GM18498 (cell line): ENCODE measurements at regions not wholly inside any gene's neighbourhood (a gene's known extent, or its start where the extent isn't known, plus 50 kb on each side); places are given as distances from the start of the nearest gene placed in this dataset.
"Not testable (repeated sequence)": the region's sequence is repeated elsewhere in the genome, so short reads cannot be mapped to it uniquely, and the experiment has no call there.

ENCODE experiments used
- ATAC-seq: cut with Tn5 transposase; IDR thresholded peaks from one replicate; pipeline ENCODE4 v1.9.1; 2021; ENCODE audit warnings: mild to moderate bottlenecking, moderate library complexity; ENCODE audit not compliant: unreplicated experiment

DNA sequence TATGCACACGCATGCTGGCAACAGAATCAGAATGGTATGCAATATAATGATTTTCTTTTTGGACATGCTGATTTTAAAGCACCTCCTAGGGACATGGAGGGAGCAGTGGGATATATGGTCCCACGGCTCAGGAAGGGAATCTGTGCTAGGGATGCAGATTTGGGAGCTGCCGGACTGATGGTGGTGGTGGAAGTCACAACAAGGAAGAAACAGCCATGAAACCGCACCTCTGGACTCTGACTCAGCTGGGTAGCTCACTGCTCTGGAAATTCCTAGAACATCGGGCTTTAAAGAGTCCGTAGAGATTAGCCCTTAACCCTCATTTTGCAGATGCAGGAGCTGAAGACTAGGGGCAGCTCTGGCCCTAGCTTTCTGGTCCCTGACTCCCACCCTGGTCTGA is 364.3 kb upstream of the KLHL29 start:
- ATAC-seq: no peak

DNA sequence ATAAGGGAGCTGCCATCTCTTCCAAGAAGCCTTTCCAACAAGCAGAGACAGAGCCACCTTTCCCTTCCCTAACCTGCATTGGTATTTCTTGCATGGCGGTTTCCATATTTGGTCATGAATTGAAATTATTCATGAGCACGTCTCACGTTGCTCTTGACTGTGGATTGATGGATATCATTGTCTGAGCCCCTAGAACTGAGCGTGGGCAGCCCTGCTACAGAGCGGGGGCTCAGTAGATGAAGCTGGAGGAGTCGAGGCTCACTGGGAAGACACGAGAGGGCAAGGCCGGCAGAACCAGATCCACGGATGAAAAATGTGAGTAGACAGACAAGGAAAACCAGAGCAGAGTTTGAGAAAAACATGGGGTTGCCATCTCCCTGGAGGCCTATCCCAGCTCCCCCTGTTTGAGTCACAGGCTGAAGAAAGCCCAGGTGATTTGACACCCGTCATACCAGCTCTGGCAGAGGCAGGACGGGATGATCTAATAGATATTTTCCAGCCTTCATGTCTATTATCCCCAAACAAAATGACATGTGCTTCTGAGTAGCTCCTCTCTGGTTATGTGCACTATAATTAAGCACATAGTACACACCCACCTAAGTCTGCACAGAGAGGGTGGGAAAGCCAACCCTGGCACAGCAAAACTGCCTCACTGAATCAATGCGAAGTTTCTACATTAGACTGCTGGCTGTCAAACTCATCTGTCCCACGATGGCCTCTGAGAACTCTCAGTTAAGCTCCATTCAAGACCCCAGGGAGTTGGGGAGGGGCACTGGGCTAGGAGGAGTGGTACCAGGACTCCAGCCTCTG is 363.5 kb upstream of the KLHL29 start:
- ATAC-seq: no peak

DNA sequence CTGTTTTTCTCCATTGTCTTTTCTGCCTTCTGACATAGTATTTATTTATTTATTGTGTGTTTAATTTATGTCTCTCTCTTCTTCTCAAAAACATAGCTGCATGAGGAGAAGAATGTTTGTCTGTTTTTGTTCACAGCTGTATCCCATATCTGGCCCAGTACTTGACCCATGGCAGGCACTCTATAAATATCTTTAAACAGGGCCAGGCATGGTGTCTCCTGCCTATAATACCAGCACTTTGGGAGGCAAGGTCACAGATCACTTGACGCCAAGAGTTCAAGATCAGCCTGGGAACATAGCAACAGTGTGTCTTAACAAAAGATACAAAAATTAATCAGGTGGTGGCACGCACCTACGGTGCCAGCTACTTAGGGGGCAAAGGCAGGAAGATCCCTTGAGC is 361.3 kb upstream of the KLHL29 start:
- no peak for ATAC-seq

DNA sequence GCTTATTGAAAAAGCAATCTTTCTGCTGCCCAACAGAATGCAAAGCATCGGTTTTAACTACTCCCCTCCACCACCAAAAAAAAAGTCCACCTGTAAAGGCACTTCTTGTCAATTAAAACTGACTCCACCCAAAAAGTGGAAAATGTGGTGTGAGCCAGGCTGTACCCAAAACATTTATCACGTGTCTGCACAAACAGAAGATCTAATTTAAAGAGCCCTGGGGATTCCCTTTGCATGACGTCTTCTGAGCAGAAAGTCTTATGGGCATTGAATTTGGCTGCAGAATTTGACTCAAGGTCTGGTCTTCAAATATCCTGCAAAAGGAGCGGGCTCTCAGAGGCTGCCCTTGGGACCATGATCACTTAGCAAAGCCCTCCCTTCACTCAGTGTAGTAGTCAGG is 358.3 kb upstream of the KLHL29 start:
- no peak for ATAC-seq

DNA sequence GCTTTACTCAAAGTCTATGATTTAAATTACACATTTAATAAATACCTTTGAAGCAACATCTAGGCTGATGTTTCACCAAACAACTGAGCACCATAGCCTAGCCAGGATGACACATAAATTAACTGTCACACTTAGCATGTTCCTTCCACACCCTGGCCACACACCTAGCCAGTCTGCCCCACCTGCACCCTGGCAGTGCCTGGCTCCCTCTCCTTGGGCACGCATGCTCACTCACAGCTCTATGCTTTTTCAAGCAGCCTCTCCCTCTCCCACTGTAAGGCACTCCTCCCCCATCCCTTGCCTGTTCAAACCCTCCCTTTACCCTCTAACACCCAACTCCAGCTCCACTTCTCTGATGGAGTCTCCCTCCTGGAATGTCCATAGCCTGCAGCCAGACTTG is 357.6 kb upstream of the KLHL29 start:
- ATAC-seq: no peak

DNA sequence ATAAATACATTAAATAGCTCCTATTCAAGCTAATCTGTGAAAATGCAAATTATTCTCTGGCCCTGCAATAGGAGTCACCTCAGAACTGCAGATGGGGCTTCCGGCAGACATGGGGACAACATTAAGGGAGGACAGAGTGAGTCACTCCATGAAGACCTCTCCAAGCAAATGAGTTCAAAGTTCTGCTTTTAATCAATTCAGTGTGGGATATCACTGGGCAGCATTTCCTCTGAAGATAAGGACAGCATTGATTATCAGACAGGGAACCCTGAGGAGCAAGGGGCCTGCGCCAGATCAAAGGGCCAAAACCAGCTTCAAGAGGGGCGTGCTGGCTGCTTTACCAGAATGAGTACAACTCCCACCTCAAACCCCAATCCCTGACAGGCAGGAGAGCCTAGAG is 356.9 kb upstream of the KLHL29 start:
- no peak for ATAC-seq

DNA sequence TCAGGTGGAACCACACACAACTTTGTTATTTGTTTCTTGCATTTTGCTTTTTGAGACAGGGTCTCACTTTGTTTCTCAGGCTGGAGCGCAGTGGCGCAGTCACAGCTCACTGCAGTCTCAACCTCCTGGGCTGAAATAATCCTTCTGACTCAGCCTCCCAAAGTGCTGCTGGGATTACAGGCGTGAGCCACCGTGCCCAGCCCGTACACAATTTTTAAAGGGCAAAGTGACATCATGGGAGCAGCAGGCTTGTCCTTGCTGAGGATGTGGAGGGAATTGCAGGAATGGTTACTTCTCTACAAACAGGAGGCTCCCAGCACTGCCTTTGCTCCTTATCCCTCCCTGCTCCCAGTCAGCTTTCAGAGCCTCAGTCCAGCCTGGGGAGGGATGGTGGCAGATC is 355.9 kb upstream of the KLHL29 start:
- no peak for ATAC-seq

DNA sequence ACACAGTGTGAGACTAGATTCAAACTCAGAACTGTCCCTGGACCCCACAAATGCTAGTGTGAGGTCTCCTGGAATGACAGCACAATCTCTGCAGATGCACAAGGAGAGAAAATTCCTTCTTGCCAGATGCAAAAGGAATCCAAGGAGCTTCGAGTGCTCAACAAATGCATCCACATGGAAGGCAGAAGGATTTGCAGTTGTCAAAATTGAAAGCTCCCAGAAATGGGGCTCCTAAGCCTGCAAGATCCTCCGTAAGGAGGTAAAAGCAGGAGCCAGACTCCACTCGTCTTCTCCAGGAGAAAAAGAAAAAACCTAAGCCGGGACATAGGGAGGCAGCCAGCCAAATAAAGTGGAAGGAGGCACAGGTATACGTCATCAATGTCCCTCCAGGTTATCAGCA is 355.0 kb upstream of the KLHL29 start:
- ATAC-seq: no peak

DNA sequence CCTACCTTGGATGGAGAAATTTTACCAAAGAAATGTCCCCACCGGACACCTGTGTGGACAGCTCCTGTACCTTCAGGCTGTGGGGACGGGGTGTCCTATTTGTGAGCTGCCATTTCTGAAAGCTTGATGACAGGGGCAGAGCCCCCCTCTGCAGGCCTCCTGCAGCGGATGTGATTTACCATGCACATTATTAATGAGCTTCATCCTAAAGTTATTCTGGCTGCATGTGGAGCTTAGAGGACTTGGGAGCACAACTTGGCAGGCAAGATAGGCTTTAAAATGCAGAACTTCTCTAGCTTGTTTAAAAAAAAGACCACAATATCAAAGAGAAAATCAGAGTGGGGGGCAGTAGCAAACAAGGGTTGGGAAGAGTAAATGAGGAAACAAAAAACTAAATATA is 350.0 kb upstream of the KLHL29 start:
- ATAC-seq: no peak

DNA sequence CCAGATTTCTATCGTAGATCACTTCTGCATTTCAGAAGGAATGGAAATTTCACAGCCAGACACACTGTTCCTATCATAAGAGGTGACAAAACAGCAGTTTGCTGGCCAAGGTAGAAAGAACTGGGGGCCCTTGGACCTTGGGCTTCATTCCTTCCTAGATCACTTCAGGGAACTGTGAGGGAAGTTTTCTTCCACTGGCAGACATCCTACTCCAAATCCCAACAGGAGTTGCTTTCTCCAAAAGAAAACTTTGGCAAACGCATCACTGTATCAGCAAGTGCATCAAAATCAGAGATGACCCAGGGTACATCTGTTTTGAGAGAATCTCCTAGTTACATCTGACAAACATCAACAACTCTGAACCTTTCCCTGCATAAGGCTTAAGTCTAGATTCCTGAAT is 348.4 kb upstream of the KLHL29 start:
- ATAC-seq: no peak

DNA sequence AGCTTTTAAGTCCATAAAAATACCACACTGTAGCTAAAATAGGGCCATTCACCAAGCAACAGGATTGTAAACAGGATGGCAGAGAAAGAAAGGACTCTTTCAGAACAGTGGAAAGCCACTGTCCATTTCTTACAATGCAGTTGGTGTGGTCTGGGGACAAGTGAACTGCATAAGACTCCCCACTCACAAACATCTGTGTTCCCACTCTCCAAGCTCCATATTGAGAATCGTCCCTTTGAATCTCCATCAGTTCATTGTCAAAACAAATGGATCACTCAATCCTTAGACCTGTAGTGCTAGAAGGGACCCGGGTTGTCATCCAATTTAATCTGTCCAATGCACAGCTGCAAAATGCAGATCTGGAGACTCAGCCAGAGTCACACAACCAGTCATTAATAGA is 347.4 kb upstream of the KLHL29 start:
- ATAC-seq: no peak

DNA sequence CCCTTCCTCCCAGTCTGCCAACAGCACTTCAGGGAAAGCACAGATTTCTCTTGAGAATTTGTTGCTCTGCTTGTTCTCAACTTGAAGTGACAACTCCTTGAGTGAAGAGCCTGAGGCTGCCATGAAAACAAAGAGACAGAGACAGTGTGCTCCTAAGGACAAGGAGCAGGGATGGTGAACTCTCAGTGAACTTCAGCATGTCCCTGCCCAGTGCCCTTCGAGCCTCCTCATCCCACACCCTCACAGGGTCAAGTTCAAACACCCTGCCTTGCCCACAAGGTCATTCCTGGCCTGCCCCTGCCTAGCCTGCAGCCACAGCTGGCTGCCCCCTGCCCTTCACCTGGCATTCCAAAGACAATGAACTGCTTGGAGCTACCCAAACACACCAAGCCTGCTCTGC is 343.5 kb upstream of the KLHL29 start:
- ATAC-seq: no peak

DNA sequence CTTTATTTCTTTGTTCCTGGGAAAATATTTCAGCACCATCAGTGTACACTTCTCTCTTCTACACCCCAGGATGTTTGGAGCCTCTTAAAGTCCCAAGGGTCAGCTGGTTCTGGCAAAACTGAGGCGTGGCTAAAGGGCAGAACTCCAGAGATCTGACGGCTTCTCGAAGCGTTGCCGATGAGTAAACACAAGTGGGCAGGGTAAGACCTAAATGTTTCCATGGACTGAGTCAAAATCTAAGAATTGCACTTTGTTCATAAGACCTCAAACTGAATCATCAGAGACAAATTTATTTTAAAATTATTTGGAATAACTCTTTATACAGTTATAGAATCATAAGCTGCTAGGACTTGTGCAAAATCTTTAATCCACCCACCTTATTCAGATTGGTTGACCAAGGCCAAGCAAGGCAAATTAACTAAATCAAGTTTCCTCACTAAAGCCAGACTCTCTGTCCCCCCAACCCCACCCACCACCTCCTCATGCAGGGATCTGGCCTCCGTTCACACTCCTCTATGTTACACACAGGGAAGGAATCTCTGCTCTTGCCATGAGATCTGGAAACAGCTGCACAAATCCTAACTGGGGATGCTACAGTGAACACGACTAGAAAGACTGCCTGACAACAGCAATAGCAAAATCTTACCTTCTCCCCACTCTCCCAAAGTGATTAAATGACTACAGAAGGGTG is 342.6 kb upstream of the KLHL29 start:
- ATAC-seq: no peak

DNA sequence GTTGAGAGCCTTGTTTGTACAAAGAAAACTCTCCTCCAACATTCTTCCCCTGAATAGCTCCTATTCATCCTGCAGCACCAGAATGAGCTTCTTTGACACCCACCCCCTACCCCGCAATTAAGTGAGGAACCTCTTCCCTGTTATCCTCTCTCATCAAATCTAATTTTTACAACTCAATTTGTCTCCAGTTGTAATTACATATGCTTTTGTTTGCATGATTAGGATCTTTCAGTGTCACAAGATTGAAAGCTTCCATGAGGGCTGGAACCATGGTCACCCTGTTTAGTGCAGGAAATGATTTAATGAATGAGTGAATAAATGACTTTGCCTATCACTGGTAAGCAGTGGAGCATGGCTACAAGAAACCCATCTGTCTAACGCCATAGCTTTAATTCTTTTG is 334.6 kb upstream of the KLHL29 start:
- no peak for ATAC-seq

DNA sequence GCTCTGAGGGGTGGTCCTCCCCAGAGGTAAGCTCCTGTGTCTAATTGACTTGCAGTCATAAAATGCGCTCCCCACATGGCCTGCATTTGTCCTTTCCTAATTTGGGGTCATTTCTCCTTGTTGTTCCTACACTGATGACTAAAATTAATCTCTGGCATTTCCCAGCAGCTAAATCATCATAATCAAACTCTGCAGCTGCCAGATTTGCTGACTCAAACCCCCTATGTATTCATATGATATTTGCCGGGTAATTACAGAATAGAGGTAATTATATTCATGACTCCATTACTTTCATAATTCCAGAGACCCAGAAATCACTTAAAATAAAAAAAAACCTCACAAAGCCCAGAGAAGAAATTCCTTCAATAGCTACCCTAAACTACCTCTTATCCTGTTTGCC is 331.4 kb upstream of the KLHL29 start:
- no peak for ATAC-seq

DNA sequence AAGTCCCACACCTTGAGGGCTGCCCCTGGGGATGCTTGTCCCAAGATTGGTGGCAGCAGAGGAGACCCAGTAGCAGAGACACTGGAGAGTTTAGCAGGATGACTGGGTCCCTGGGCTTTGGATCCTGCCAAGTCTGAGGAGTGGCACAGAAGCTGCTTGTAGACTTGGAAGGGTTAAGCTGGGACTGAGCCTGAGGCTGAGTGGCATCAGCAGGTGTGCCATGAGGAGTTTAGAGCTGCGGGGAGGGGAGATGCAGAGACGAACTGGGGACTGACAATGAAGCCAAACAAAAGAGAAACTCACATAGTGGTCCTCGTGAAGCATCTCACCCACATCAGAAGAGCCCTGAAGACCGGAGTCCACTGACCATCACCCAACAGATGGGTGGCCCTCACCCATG is 329.7 kb upstream of the KLHL29 start:
- ATAC-seq: no peak

DNA sequence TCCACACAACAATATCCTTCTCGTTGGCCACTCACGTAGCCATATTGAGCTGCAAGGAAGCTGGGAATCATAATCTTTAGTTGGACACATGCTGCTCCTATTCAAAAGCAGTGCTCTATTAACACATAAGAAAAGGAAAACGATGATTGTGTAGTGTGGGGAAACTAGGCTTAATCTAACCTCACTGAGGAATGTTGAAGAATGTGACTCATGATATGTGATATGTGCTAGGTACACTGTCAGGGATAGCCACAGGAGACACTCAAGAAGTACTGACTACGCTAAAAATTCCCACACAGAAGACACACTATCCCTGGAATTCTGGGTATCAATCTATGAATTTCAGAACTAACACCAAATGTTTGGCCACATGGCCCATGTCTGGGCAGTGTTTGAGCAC is 328.1 kb upstream of the KLHL29 start:
- ATAC-seq: not testable (repeated sequence)

DNA sequence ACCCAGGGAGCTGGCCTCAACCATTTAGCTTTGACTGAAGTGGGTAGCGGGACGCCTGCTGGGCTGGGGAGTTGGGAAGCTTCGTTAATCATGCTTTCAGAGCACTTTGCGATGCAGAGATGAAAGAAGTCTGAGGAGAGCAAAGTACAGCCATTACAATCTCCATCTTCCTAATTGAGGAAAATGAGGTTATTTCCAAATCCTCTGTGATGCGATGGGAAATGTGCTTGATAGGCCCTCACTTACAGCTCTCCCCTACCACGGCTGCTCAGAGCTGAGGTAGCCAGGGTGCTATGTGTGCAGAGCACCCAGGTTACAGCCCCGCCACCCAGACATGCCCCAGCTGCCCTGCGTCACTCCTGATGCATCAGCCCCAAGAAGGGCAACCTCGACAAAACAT is 326.5 kb upstream of the KLHL29 start:
- no peak for ATAC-seq

DNA sequence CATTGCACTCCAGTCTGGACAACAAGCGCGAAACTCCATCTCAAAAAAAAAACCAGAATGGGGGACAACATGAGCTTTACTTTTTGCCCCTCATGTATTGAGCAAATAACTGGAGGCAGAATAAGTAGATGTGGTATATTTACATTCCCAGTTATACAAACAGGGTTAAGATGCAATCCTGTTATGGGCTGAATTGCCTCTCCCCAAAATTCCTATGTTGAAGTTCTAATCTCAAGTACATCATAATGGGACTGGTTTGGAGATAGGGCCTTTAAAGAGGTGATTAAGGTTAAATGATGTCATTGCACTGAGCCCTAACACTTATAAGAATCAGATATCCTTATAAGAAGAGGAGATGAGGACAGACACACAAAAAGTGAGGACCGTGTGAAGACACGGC is 319.8 kb upstream of the KLHL29 start:
- ATAC-seq: no peak

DNA sequence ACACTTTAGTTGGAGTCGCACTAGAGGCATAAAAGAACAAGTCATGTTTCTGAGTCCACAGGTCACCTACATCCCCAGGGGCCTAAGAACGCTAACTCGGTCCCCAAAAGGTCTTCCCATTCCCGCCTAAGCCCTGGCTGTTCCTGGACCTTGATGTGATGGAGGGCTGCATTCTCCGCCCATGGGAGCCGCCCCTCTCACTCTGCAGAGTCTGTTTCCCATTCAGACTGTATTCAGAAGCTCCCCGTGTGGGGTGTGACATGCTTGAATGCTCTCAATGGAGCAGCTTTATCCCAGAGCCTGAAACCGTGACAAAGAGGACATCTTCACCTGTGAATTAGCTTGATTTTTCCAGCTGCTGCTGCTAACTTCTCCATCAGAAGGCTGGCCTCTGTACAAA is 319.0 kb upstream of the KLHL29 start:
- no peak for ATAC-seq

DNA sequence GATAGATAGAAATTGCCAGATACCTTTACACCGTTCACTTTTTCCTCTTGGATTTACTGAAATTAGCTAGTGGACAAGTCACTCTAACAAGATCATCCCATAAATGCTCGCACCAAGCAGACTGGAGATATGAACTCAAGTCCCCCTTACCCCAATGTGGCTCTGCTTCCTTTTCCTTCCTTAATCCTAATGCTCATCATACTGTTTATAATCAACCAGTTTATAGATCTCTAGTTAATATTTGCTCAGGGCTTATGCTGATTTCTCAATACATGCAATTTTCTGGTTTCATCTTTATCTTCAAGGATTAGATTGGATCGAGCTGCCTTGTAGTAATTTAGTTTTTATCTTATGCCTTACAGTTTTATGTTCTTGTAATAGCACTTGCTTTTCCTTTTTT is 318.3 kb upstream of the KLHL29 start:
- ATAC-seq: no peak

DNA sequence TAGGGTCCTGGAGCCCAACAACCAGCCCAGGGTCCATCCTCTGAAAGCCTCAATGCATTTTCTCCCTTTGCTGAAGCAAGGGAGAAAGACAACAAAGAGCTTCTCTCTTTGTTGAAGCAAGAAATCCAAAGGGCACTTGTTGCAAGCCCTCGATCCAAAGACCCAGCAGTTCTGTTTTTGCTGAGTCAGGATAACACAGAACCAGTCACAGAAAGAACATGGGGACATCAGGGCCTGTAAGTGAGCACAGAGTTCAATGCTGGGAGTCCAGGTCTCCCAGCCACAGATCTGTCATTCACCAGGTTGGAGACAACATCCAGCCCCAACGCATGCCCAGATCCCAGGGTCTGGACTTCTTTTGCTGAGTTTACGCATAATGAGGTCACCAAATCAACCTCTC is 315.8 kb upstream of the KLHL29 start:
- ATAC-seq: no peak

DNA sequence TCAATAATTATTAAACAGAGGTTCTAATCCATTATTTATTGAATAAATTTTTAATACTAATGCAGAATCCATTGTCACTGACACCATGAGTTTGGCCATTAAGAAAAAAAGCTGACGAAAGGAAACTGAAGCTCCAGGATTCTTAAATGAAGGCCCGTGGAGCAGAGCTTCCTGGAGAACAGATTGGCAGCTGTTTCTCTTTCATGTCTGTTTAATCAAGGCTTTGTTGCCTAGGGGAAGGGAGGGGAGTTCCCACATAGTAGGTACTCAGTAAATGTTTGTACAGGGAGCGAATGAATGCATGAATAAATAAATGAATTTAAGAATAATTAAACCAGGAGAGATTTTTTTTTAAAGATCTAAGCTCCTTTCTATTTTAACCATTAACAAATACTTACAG is 315.1 kb upstream of the KLHL29 start:
- ATAC-seq: no peak
